ENCODE measurements at regions not wholly inside any gene's neighbourhood (a gene's known extent, or its start where the extent isn't known, plus 50 kb on each side); places are given as distances from the start of the nearest gene placed in this dataset.
"Not testable (repeated sequence)": the region's sequence is repeated elsewhere in the genome, so short reads cannot be mapped to it uniquely, and the experiment has no call there.

DNA sequence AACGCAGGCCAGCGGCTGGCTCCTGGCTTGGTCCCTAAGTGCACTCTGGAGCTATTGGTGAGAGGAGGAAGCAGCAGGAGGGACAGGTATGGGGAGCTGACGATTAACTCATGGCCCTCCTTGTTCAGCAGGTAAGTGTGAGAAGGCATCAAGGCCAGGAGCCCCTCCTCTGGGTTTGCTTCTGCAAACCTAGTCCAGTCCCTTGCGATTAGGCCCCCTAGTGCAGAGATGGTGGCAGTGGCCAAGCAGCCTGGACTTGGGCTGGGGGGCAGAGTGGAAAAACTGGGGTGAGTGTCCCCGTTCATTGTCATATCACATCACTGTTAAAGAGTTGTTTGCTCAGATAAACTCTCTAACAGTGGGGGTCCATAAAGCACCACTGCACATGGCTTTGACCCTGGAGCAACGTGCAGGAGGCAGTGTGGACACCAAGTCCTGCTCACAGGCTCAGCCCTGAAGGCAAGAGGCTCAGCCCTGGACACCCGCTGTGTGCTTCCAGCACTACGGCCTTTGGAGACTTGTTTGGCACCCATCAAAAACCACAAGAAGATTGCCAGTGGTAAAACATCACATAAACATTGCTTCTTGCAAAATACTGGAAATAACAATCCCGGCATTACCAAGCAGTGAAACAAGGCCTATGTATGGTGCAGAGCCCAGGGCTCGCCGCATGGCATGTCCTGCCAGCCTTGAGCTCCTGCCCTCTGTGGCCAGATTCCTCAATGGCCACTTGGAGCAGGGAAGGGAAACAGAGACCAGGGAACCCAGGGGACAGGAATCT lies 184.3 kb upstream of the RTL1 start:
- no peak overlapping the region for H3K4me3 ChIP-seq

DNA sequence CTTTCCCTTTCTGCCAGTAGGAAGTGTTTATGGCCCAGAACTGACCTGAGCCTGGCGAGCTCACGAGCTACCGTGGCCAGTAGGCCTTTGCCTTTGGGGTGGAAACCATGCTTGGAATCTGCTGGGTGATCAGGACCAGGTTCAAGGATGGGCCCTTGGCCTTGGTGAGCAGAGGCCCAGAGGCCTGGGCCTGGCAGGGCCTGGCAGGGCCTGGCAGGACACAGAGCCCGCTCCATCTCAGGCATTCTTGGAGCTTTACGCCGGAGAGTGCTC lies 184.8 kb upstream of the RTL1 start:
- Histone ChIP-seq H3K27ac (no peak overlapping the region), H3K36me3 (no peaks in the 10 kb centered on the region), H3K27me3 (peaks cover 0 to 14% (median 7%) of the 10 kb centered on the region in 7 donors), H3K4me3 (no peak overlapping the region), H3K4me1 (no peaks in the 10 kb centered on the region), H3K9me3 (peaks cover 0 to 4% (median 0%) of the 10 kb centered on the region in 11 donors)
- ATAC-seq (no peak), DNase-seq (no peak)
- 94 to 95% methylated on average over 6 of the region's 6 CpGs for WGBS, 2 donors
- TF ChIP-seq, protein P1, sequence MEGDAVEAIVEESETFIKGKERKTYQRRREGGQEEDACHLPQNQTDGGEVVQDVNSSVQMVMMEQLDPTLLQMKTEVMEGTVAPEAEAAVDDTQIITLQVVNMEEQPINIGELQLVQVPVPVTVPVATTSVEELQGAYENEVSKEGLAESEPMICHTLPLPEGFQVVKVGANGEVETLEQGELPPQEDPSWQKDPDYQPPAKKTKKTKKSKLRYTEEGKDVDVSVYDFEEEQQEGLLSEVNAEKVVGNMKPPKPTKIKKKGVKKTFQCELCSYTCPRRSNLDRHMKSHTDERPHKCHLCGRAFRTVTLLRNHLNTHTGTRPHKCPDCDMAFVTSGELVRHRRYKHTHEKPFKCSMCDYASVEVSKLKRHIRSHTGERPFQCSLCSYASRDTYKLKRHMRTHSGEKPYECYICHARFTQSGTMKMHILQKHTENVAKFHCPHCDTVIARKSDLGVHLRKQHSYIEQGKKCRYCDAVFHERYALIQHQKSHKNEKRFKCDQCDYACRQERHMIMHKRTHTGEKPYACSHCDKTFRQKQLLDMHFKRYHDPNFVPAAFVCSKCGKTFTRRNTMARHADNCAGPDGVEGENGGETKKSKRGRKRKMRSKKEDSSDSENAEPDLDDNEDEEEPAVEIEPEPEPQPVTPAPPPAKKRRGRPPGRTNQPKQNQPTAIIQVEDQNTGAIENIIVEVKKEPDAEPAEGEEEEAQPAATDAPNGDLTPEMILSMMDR (IDR thresholded peaks at IDR 0.05): no peak
- intact Hi-C loops (cut with DNase I): no loop called here

More for the DNA sequence above, 184.3 kb upstream of the RTL1 start:
- intact Hi-C loops (cut with DNase I): no loop called here
- no peak for DNase-seq
- 83 to 85% methylated on average over 11 of the region's 11 CpGs for WGBS, 2 donors
- no peaks in the 10 kb centered on the region for H3K36me3 ChIP-seq
- H3K4me1 ChIP-seq: no peaks in the 10 kb centered on the region
- H3K27me3 ChIP-seq: peaks cover 0 to 15% (median 5%) of the 10 kb centered on the region in 7 donors
- no peak overlapping the region for H3K27ac ChIP-seq
- peaks cover 0 to 10% (median 0%) of the 10 kb centered on the region in 11 donors for H3K9me3 ChIP-seq
- TF ChIP-seq, protein P1 (IDR thresholded peaks at IDR 0.05): no peak
- peak in 2 of 8 donors; percentile 44 to 51 for ATAC-seq

- no peak overlapping the region for H3K27ac ChIP-seq
- TF ChIP-seq, protein P1 (IDR thresholded peaks at IDR 0.05): no peak
- no peak for DNase-seq
- H3K4me3 ChIP-seq: no peak overlapping the region
- intact Hi-C loops (cut with DNase I): no loop called here
- no peak for ATAC-seq
- H3K4me1 ChIP-seq: no peaks in the 10 kb centered on the region
- H3K9me3 ChIP-seq: peaks cover 0 to under 1% (median 0%) of the 10 kb centered on the region in 11 donors
- H3K36me3 ChIP-seq: no peaks in the 10 kb centered on the region
- WGBS, 2 donors: 84 to 88% methylated on average over 3 of the region's 3 CpGs
- peaks cover 0 to 11% (median 3%) of the 10 kb centered on the region in 7 donors for H3K27me3 ChIP-seq
Observed at GRCh38 chr14:101088714-101089113, 185.2 kb upstream of the RTL1 start.

- H3K4me3 ChIP-seq; intact Hi-C loops (cut with DNase I); ATAC-seq; H3K4me1 ChIP-seq; H3K36me3 ChIP-seq; H3K9me3 ChIP-seq; H3K27ac ChIP-seq; DNase-seq: not testable (repeated sequence)
- WGBS, 2 donors: 91 to 93% methylated on average over 11 of the region's 11 CpGs
- H3K27me3 ChIP-seq: peaks cover 0 to 18% (median 7%) of the 10 kb centered on the region in 7 donors
Observed at GRCh38 chr14:101090478-101090877, 187.0 kb upstream of the RTL1 start.

DNA sequence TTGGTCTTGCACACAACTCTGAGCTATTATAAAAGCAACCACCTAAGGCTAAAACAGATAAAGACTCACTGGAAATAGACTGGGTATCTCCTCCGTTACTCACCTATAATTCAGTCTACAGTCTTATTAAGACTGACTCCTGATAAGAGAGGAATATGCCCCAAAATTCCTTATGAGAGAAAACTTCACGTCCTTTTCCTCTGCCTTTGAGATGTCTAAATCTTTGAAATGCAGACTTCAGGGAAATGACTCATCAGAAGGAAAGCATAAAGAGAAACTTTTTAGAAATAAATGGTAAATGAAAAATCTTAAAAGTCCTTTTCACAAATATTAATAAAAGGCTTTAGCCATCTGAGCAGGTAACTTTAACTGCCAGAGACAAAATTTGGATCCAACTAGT lies 187.5 kb upstream of the RTL1 start:
- intact Hi-C loops (cut with DNase I): no loop called here
- WGBS, 2 donors: 39 to 57% methylated on average over 2 of the region's 2 CpGs
- TF ChIP-seq, protein P1 (IDR thresholded peaks at IDR 0.05): no peak
- Histone ChIP-seq H3K27ac (no peak overlapping the region), H3K36me3 (no peaks in the 10 kb centered on the region), H3K27me3 (peaks cover 0 to 21% (median 10%) of the 10 kb centered on the region in 7 donors), H3K9me3 (no peaks in the 10 kb centered on the region), H3K4me1 (no peaks in the 10 kb centered on the region), H3K4me3 (no peak overlapping the region)
- DNase-seq (no peak), ATAC-seq (no peak)

GRCh38 chr14:101094916-101095315 lies 191.4 kb upstream of the RTL1 start:
- WGBS, 2 donors: 52 to 54% methylated on average over 6 of the region's 6 CpGs
- H3K4me3 ChIP-seq; H3K36me3 ChIP-seq; ATAC-seq; DNase-seq; H3K9me3 ChIP-seq; H3K4me1 ChIP-seq; intact Hi-C loops (cut with DNase I); H3K27ac ChIP-seq: not testable (repeated sequence)
- H3K27me3 ChIP-seq: peaks cover 0 to 39% (median 17%) of the 10 kb centered on the region in 7 donors
